Middle frontal gyrus (tissue), 1 donor: ENCODE measurements at regions not wholly inside any gene's neighbourhood (a gene's known extent, or its start where the extent isn't known, plus 50 kb on each side); places are given as distances from the start of the nearest gene placed in this dataset.

Experiments used
- DNase-seq: peaks from one replicate; pipeline ENCODE4 v3.0.0-alpha.2; 2015; ENCODE audit warnings: low spot score; ENCODE audit errors: extremely low spot score

GRCh38 chr2:118667964-118668363, 179.5 kb downstream of the EN1 start:
- no peak for DNase-seq

- DNase-seq = no peak
These were observed 180.1 kb downstream of the EN1 start for GRCh38 chr2:118667348-118667747.

GRCh38 chr2:118665784-118666529, 181.5 kb downstream of the EN1 start:
- no peak for DNase-seq

- DNase-seq = no peak
These were observed 186.3 kb downstream of the EN1 start for GRCh38 chr2:118661179-118661578.

GRCh38 chr2:118658596-118659198, 188.8 kb downstream of the EN1 start:
- DNase-seq = no peak

GRCh38 chr2:118657466-118657865, 190.0 kb downstream of the EN1 start:
- no peak for DNase-seq

GRCh38 chr2:118654945-118655344, 192.5 kb downstream of the EN1 start:
- no peak for DNase-seq

- no peak for DNase-seq
These were observed 197.1 kb downstream of the EN1 start for GRCh38 chr2:118650327-118650726.

GRCh38 chr2:118645876-118646275, 201.6 kb downstream of the EN1 start:
- no peak for DNase-seq

GRCh38 chr2:118644190-118644589, 203.3 kb downstream of the EN1 start:
- DNase-seq = no peak

GRCh38 chr2:118643294-118643693, 204.2 kb downstream of the EN1 start:
- DNase-seq = no peak

GRCh38 chr2:118642501-118642900, 204.9 kb downstream of the EN1 start:
- DNase-seq = no peak

- DNase-seq = no peak
These were observed 205.7 kb downstream of the EN1 start for GRCh38 chr2:118641711-118642110.

GRCh38 chr2:118639371-118639770, 208.1 kb downstream of the EN1 start:
- no peak for DNase-seq

- no peak for DNase-seq
These were observed 209.0 kb downstream of the EN1 start for GRCh38 chr2:118638453-118638852.

- no peak for DNase-seq
These were observed 211.6 kb downstream of the EN1 start for GRCh38 chr2:118635891-118636290.

GRCh38 chr2:118634876-118635275, 212.6 kb downstream of the EN1 start:
- no peak for DNase-seq

GRCh38 chr2:118633371-118634018, 214.0 kb downstream of the EN1 start:
- no peak for DNase-seq

- no peak for DNase-seq
These were observed 214.5 kb downstream of the EN1 start for GRCh38 chr2:118632921-118633320.

- no peak for DNase-seq
These were observed 220.3 kb downstream of the EN1 start for GRCh38 chr2:118627156-118627555.

- no peak for DNase-seq
These were observed 224.5 kb downstream of the EN1 start for GRCh38 chr2:118622913-118623312.

GRCh38 chr2:118622108-118622507, 225.3 kb downstream of the EN1 start:
- no peak for DNase-seq

- no peak for DNase-seq
These were observed 229.2 kb downstream of the EN1 start for GRCh38 chr2:118618279-118618678.
